SK-N-SH (cell line): ENCODE measurements at regions not wholly inside any gene's neighbourhood (a gene's known extent, or its start where the extent isn't known, plus 50 kb on each side); places are given as distances from the start of the nearest gene placed in this dataset.

Source experiments
- CTCF ChIA-PET: fragments of 300-600, 350-600 bp; formaldehyde crosslinking; extraction: SDS; loops from one replicate; lab custom pipeline; 2021; lab: Yijun Ruan, JAX
- POLR2A ChIA-PET: fragments of 350-600 bp; sonication (Branson Sonifier 250); formaldehyde crosslinking; extraction: SDS; loops from one replicate; lab custom pipeline; 2020; ENCODE audit warnings: antibody characterized with exemption, inconsistent platforms; lab: Yijun Ruan, JAX
- DNase-seq: peaks from one replicate; pipeline ENCODE4 v3.0.0; 2012
- H2AFZ ChIP-seq: fragments of 200-600 bp; sonication (generic); 2 replicates; pipeline ENCODE4 v1.8.1; 2016; ENCODE audit warnings: antibody characterized with exemption, mild to moderate bottlenecking, low read depth
- H3F3A ChIP-seq: fragments of 200-600 bp; sonication (generic); replicated peaks from 2 replicates; pipeline ENCODE3; 2016; ENCODE audit warnings: antibody characterized with exemption, mild to moderate bottlenecking; ENCODE audit not compliant: insufficient read depth
- H3K27ac ChIP-seq, 2 experiments: fragments of 200-500 bp in 1 of 2; fragments of 200-600 bp in 1 of 2; sonication (Bioruptor generic) in 1 of 2; sonication (generic), shearing (Covaris generic) in 1 of 2; 2 replicates each; pipeline versions ENCODE4 v1.5.1 to v1.6.1; 2014 to 2016; ENCODE audit warnings: low read depth in 2 of 2, inconsistent platforms in 1 of 2, low read length in 1 of 2, mild to moderate bottlenecking in 1 of 2, mixed read lengths in 1 of 2
- H3K27me3 ChIP-seq: fragments of 200-600 bp; sonication (generic), shearing (Covaris generic); 2 replicates; pipeline ENCODE4 v1.6.1; 2016; ENCODE audit warnings: mixed run types; ENCODE audit not compliant: insufficient read depth
- H3K36me3 ChIP-seq, 2 experiments: fragments of 200-500 bp in 1 of 2; fragments of 200-600 bp in 1 of 2; sonication (Bioruptor generic) in 1 of 2; sonication (generic) in 1 of 2; replicated peaks in 1 of 2; 2 replicates each; pipeline versions ENCODE3 to v1.5.1; 2014 to 2016; ENCODE audit warnings: low read length in 1 of 2, mild to moderate bottlenecking in 1 of 2; ENCODE audit not compliant: insufficient read depth in 2 of 2, control insufficient read depth in 1 of 2
- H3K4me1 ChIP-seq, 2 experiments: fragments of 200-500 bp in 1 of 2; fragments of 200-600 bp in 1 of 2; sonication (Bioruptor generic) in 1 of 2; sonication (generic), shearing (Covaris generic) in 1 of 2; 2 replicates each; pipeline versions ENCODE4 v1.5.1 to v1.6.1; 2014 to 2016; ENCODE audit warnings: low read depth in 1 of 2, low read length in 1 of 2, mixed run types in 1 of 2; ENCODE audit not compliant: insufficient read depth in 2 of 2, control insufficient read depth in 1 of 2
- H3K4me2 ChIP-seq: fragments of 200-600 bp; sonication (generic), shearing (Covaris generic); 2 replicates; pipeline ENCODE4 v1.6.1; 2017; ENCODE audit warnings: mixed run types
- H3K4me3 ChIP-seq, 2 experiments: fragments of 200-500 bp in 1 of 2; fragments of 200-600 bp in 1 of 2; sonication (Bioruptor generic) in 1 of 2; sonication (generic), shearing (Covaris generic) in 1 of 2; 2 replicates each; pipeline versions ENCODE4 v1.5.1 to v1.8.1; 2014 to 2016; ENCODE audit warnings: low read depth in 2 of 2, inconsistent platforms in 1 of 2, low read length in 1 of 2, mild to moderate bottlenecking in 1 of 2, mixed read lengths in 1 of 2, moderate library complexity in 1 of 2
- H3K79me2 ChIP-seq: fragments of 200-600 bp; sonication (generic); 2 replicates; pipeline ENCODE4 v1.8.1; 2017; ENCODE audit warnings: mild to moderate bottlenecking; ENCODE audit not compliant: insufficient read depth
- H3K9ac ChIP-seq: fragments of 200-600 bp; sonication (generic); 2 replicates; pipeline ENCODE4 v1.6.1; 2017; ENCODE audit warnings: mixed run types
- H3K9me2 ChIP-seq: fragments of 200-600 bp; sonication (generic); 2 replicates; pipeline ENCODE4 v1.6.1; 2017; ENCODE audit warnings: mixed run types
- H3K9me3 ChIP-seq: fragments of 200-600 bp; sonication (generic); 2 replicates; pipeline ENCODE4 v1.6.1; 2017; ENCODE audit warnings: mixed run types, mild to moderate bottlenecking, moderate library complexity
- H4K20me1 ChIP-seq: fragments of 200-600 bp; sonication (generic); 2 replicates; pipeline ENCODE4 v1.6.1; 2017; ENCODE audit warnings: mild to moderate bottlenecking, mixed run types; ENCODE audit not compliant: insufficient read depth
- CTCF ChIP-seq: fragments of 200-600 bp; sonication (generic); IDR thresholded peaks from 2 replicates; pipeline ENCODE4 v1.6.1; 2017; ENCODE audit warnings: antibody characterized with exemption, mild to moderate bottlenecking, moderate library complexity
- EZH2phosphoT487 ChIP-seq: fragments of 200-600 bp; sonication (generic); IDR thresholded peaks from 2 replicates; pipeline ENCODE4 v1.6.1; 2017; ENCODE audit warnings: low read depth, mixed run types, mild to moderate bottlenecking, antibody characterized with exemption, moderate library complexity, borderline replicate concordance
- FOXJ3 ChIP-seq: sonication (generic); formaldehyde crosslinking; IDR thresholded peaks from 2 replicates; pipeline ENCODE4 v1.5.1; 2020; ENCODE audit warnings: mild to moderate bottlenecking, missing genetic modification reagents
- IRF3 ChIP-seq: fragments of 150-350 bp; IDR thresholded peaks from 2 replicates; pipeline ENCODE4 v1.6.1; 2016; ENCODE audit warnings: mild to moderate bottlenecking, low read depth, low read length
- MEF2A ChIP-seq: IDR thresholded peaks from 2 replicates; pipeline ENCODE4 v1.4.0; 2012; ENCODE audit warnings: low read depth, borderline replicate concordance
- NRF1 ChIP-seq: IDR thresholded peaks from 2 replicates; pipeline ENCODE4 v1.6.1; 2012; ENCODE audit warnings: low read depth, mild to moderate bottlenecking, low read length
- POLR2AphosphoS5 ChIP-seq: IDR thresholded peaks from 2 replicates; pipeline ENCODE4 v1.6.1; 2012; ENCODE audit warnings: low read depth, low read length
- RCOR1 ChIP-seq: fragments of 150-350 bp; IDR thresholded peaks from 2 replicates; pipeline ENCODE4 v1.6.1; 2017; ENCODE audit warnings: antibody characterized with exemption, low read length
- REST ChIP-seq: IDR thresholded peaks from 2 replicates; pipeline ENCODE4 v1.6.1; 2012; ENCODE audit warnings: mild to moderate bottlenecking, low read depth, low read length, moderate library complexity
- RFX5 ChIP-seq: IDR thresholded peaks from 2 replicates; pipeline ENCODE4 v1.6.1; 2012; ENCODE audit warnings: mild to moderate bottlenecking, improper control_type of control experiment, low read length
- SMC3 ChIP-seq: IDR thresholded peaks from 2 replicates; pipeline ENCODE4 v1.6.1; 2012; ENCODE audit warnings: low read depth, low read length, improper control_type of control experiment
- TEAD4 ChIP-seq: IDR thresholded peaks from 2 replicates; pipeline ENCODE4 v1.4.0; 2012; ENCODE audit warnings: mild to moderate bottlenecking, borderline replicate concordance; ENCODE audit not compliant: insufficient read depth
- USF2 ChIP-seq: fragments of 150-350 bp; IDR thresholded peaks from 2 replicates; pipeline ENCODE4 v1.6.1; 2017; ENCODE audit warnings: antibody characterized with exemption, low read length, low read depth, borderline replicate concordance
- WGBS: methylation state at CpG from one replicate; pipeline ENCODE4 v1.1.6; 2017; ENCODE audit warnings: low lambda C conversion rate; 5-methylcytosine and 5-hydroxymethylcytosine counted together

- no peak for TF ChIP-seq REST
- no peak for TF ChIP-seq MEF2A
- TF ChIP-seq, all 33 proteins: peak for 0
Observed at GRCh38 chr2:66984864-66985263, 412.3 kb upstream of the ETAA1 start (continued).

- H3K4me3 ChIP-seq = no peak overlapping the region
- H3K9ac ChIP-seq = no peak overlapping the region
- ChIA-PET CTCF (interaction anchor here (1.1 kb wide), 1 partner anchor 14 kb away, joined by 3 read pairs; no protein-coding TSS in a partner anchor), POLR2A (no interaction called here)
- H3K79me2 ChIP-seq = no peaks in the 10 kb centered on the region
- H3F3A ChIP-seq = no peaks in the 10 kb centered on the region
- H3K27ac ChIP-seq = peak overlapping the region in 1 of 2 experiments; percentile 20; a peak in 1 of 4 replicates
- H3K9me2 ChIP-seq = no peaks in the 10 kb centered on the region
- no peaks in the 10 kb centered on the region for H3K36me3 ChIP-seq
- no peak overlapping the region for H3K4me2 ChIP-seq
- no peak for TF ChIP-seq SMC3
- no peak for TF ChIP-seq FOXJ3 (CRISPR knock-in tag)
- TF ChIP-seq, all 33 proteins: peak for 0
- Histone ChIP-seq H3K9me3 (no peaks in the 10 kb centered on the region), H4K20me1 (no peaks in the 10 kb centered on the region), H2AFZ (no peak overlapping the region), H3K27me3 (no peaks in the 10 kb centered on the region), H3K4me1 (peaks cover 0 to 11% of the 10 kb centered on the region in 2 experiments; a peak in 2 of 4 replicates)
- 8% methylated on average over 1 of the region's 1 CpG for WGBS
- DNase-seq = no peak
Observed at GRCh38 chr2:66985906-66986305, 411.2 kb upstream of the ETAA1 start.

DNA sequence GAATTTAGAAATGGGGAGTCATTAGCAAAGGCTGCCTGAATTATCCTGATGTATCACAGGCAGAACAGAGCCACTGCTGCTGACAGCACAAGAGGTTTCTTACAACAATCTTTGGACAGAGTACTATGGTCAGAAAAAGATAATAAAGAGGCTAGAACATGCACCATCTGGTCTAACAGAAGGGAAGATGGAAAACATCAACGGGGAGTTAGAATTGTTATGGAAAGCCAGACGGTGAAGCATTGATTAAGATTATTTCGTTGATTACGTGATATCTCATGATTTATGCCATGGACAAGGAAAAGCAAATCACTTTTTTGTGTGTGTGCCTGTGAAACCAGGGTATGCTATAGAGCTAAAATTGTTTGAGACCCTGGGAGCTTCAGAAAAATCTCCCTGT is 409.4 kb upstream of the ETAA1 start:
- ChIA-PET POLR2A (interaction anchor here (1.1 kb wide), 1 partner anchor 19 kb away, joined by 3 read pairs; no protein-coding TSS in a partner anchor), CTCF (interaction anchor here (1.1 kb wide), 1 partner anchor 228 kb away, joined by 3 read pairs; no protein-coding TSS in a partner anchor)
- no peaks in the 10 kb centered on the region for H3F3A ChIP-seq
- H4K20me1 ChIP-seq = no peaks in the 10 kb centered on the region
- no peaks in the 10 kb centered on the region for H3K36me3 ChIP-seq
- no peaks in the 10 kb centered on the region for H3K9me3 ChIP-seq
- H3K9me2 ChIP-seq = no peaks in the 10 kb centered on the region
- WGBS = 41% methylated on average over 4 of the region's 4 CpGs
- no peak overlapping the region for H2AFZ ChIP-seq
- H3K27me3 ChIP-seq = no peaks in the 10 kb centered on the region
- no peak overlapping the region for H3K9ac ChIP-seq
- DNase-seq = peak; percentile 25
- peaks cover 0 to 12% of the 10 kb centered on the region in 2 experiments; a peak in 2 of 4 replicates for H3K4me1 ChIP-seq
- peak overlapping the region in 1 of 2 experiments; percentile 87; a peak in 2 of 4 replicates for H3K27ac ChIP-seq
- no peak overlapping the region for H3K4me2 ChIP-seq
- H3K79me2 ChIP-seq = no peaks in the 10 kb centered on the region
- no peak overlapping the region for H3K4me3 ChIP-seq
- no peak for TF ChIP-seq EZH2phosphoT487
- no peak for TF ChIP-seq SMC3
- TF ChIP-seq NRF1 = no peak
- peak; percentile 92 for TF ChIP-seq RCOR1
- no peak for TF ChIP-seq MEF2A
- no peak for TF ChIP-seq IRF3
- TF ChIP-seq TEAD4 = no peak
- TF ChIP-seq CTCF = no peak
- TF ChIP-seq RFX5 = no peak
- TF ChIP-seq USF2 = no peak
- TF ChIP-seq POLR2AphosphoS5 = no peak
